ENCODE measurements at regions not wholly inside any gene's neighbourhood (a gene's known extent, or its start where the extent isn't known, plus 50 kb on each side); places are given as distances from the start of the nearest gene placed in this dataset.
A peak's percentile ranks its signal among the peaks of the same experiment; 100 is the strongest.
"Not testable (repeated sequence)": the region's sequence is repeated elsewhere in the genome, so short reads cannot be mapped to it uniquely, and the experiment has no call there.

- H3K4me3 ChIP-seq; H3K27ac ChIP-seq; H3K4me1 ChIP-seq (replicated peaks in 1 of 2); ATAC-seq (replicated peaks in 6 of 8); in situ Hi-C loops (cut with MboI; ENCODE audit: low pct_unique_long_range_greater_than_20kb in 2 of 9, low sequenced_read_pairs in 9 of 9, unreplicated experiment in 9 of 9): not testable (repeated sequence)
- WGBS, 10 experiments = 20 to 96% (median 68%) methylated on average over 1 to 6 of the region's 6 CpGs; no CpG with 5 or more reads in 2 of the 10 experiments
Measured at GRCh38 chr22:49680819-49681218, 146.9 kb downstream of the BRD1 start.

GRCh38 chr22:49678842-49679170 lies 148.9 kb downstream of the BRD1 start:
- 17 to 92% (median 68%) methylated on average over 1 to 8 of the region's 10 CpGs; no CpG with 5 or more reads in 3 of the 10 experiments for WGBS, 10 experiments
- ATAC-seq (replicated peaks in 6 of 8) = no peak
- no peak overlapping the region for H3K27ac ChIP-seq
- in situ Hi-C loops (cut with MboI; ENCODE audit: low pct_unique_long_range_greater_than_20kb in 2 of 9, low sequenced_read_pairs in 9 of 9, unreplicated experiment in 9 of 9) = no loop called here
- H3K4me3 ChIP-seq = no peak overlapping the region
- no peaks in the 10 kb centered on the region for H3K4me1 ChIP-seq (replicated peaks in 1 of 2)

- WGBS, 10 experiments = 0 to 100% (median 62%) methylated on average over 1 to 9 of the region's 22 CpGs
- in situ Hi-C loops (cut with MboI; ENCODE audit: low pct_unique_long_range_greater_than_20kb in 2 of 9, low sequenced_read_pairs in 9 of 9, unreplicated experiment in 9 of 9) = no loop called here
- Histone ChIP-seq H3K4me3 (no peak overlapping the region), H3K4me1 (replicated peaks in 1 of 2) (no peaks in the 10 kb centered on the region), H3K27ac (no peak overlapping the region)
- ATAC-seq (replicated peaks in 6 of 8) = no peak
Measured at GRCh38 chr22:49678137-49678841, 149.4 kb downstream of the BRD1 start.

GRCh38 chr22:49677495-49677889 lies 150.2 kb downstream of the BRD1 start:
- Histone ChIP-seq H3K4me1 (replicated peaks in 1 of 2) (no peaks in the 10 kb centered on the region), H3K27ac (no peak overlapping the region), H3K4me3 (no peak overlapping the region)
- no peak for ATAC-seq (replicated peaks in 6 of 8)
- in situ Hi-C loops (cut with MboI; ENCODE audit: low pct_unique_long_range_greater_than_20kb in 2 of 9, low sequenced_read_pairs in 9 of 9, unreplicated experiment in 9 of 9) = no loop called here
- 40 to 87% methylated on average over 2 to 3 of the region's 18 CpGs; no CpG with 5 or more reads in 8 of the 10 experiments for WGBS, 10 experiments

GRCh38 chr22:49676783-49677494 lies 150.7 kb downstream of the BRD1 start:
- ATAC-seq (replicated peaks in 6 of 8) = no peak

GRCh38 chr22:49676230-49676629 lies 151.4 kb downstream of the BRD1 start:
- WGBS, 10 experiments = 0 to 71% (median 26%) methylated on average over 1 to 4 of the region's 5 CpGs; no CpG with 5 or more reads in 3 of the 10 experiments
- in situ Hi-C loops (cut with MboI; ENCODE audit: low pct_unique_long_range_greater_than_20kb in 2 of 9, low sequenced_read_pairs in 9 of 9, unreplicated experiment in 9 of 9) = no loop called here
- Histone ChIP-seq H3K27ac (no peak overlapping the region), H3K4me1 (replicated peaks in 1 of 2) (no peaks in the 10 kb centered on the region), H3K4me3 (no peak overlapping the region)
- no peak for ATAC-seq (replicated peaks in 6 of 8)

More at GRCh38 chr22:49676783-49677494, 150.7 kb downstream of the BRD1 start:
- in situ Hi-C loops (cut with MboI; ENCODE audit: low pct_unique_long_range_greater_than_20kb in 2 of 9, low sequenced_read_pairs in 9 of 9, unreplicated experiment in 9 of 9) = no loop called here
- Histone ChIP-seq H3K4me1 (replicated peaks in 1 of 2) (no peaks in the 10 kb centered on the region), H3K4me3 (no peak overlapping the region), H3K27ac (no peak overlapping the region)
- 78 to 81% methylated on average over 2 of the region's 9 CpGs; no CpG with 5 or more reads in 8 of the 10 experiments for WGBS, 10 experiments

GRCh38 chr22:49674479-49675050 lies 153.1 kb downstream of the BRD1 start:
- no peaks in the 10 kb centered on the region for H3K4me1 ChIP-seq (replicated peaks in 1 of 2)

DNA sequence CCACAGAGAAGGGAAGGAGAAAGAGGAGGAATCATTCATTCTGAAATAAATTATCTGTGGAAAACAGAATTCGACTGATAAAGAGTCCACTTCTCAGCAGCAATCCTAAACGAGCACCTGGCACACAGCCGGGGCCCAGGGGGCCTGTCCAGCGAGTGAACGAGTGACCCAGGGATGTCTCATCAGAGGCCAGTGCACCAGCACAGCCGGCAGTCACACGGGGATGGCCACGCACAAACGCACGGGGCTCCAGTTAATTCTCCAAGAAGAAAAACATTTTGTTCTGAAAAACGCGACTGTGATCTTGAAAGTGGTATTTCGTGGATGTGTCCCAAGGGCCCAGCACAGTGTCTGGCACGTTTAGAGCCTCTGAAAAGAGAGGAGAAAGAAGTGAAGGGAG lies 154.6 kb downstream of the BRD1 start:
- ATAC-seq (replicated peaks in 6 of 8) = no peak
- in situ Hi-C loops (cut with MboI; ENCODE audit: low pct_unique_long_range_greater_than_20kb in 2 of 9, low sequenced_read_pairs in 9 of 9, unreplicated experiment in 9 of 9) = loop anchor here in 1 of 9 experiments (25.0 kb wide), 1 partner anchor 89 kb away; no protein-coding TSS in a partner anchor
- WGBS, 10 experiments = 19 to 66% (median 33%) methylated on average over 3 to 12 of the region's 14 CpGs; no CpG with 5 or more reads in 5 of the 10 experiments

More at GRCh38 chr22:49674479-49675050, 153.1 kb downstream of the BRD1 start:
- 31 to 87% (median 64%) methylated on average over 1 to 10 of the region's 12 CpGs; no CpG with 5 or more reads in 1 of the 10 experiments for WGBS, 10 experiments
- in situ Hi-C loops (cut with MboI; ENCODE audit: low pct_unique_long_range_greater_than_20kb in 2 of 9, low sequenced_read_pairs in 9 of 9, unreplicated experiment in 9 of 9) = loop anchor here in 1 of 9 experiments (25.0 kb wide), 1 partner anchor 88 kb away; no protein-coding TSS in a partner anchor
- Histone ChIP-seq H3K4me3 (no peak overlapping the region), H3K27ac (no peak overlapping the region)
- no peak for ATAC-seq (replicated peaks in 6 of 8)

GRCh38 chr22:49672014-49672516 lies 155.6 kb downstream of the BRD1 start:
- ATAC-seq (replicated peaks in 6 of 8) = no peak
- in situ Hi-C loops (cut with MboI; ENCODE audit: low pct_unique_long_range_greater_than_20kb in 2 of 9, low sequenced_read_pairs in 9 of 9, unreplicated experiment in 9 of 9) = loop anchor here in 1 of 9 experiments (25.0 kb wide), 1 partner anchor 90 kb away; no protein-coding TSS in a partner anchor
- H3K4me1 ChIP-seq (replicated peaks in 1 of 2) = no peaks in the 10 kb centered on the region
- 0 to 80% (median 33%) methylated on average over 1 to 4 of the region's 17 CpGs; no CpG with 5 or more reads in 7 of the 10 experiments for WGBS, 10 experiments
- H3K27ac ChIP-seq = no peak overlapping the region
- no peak overlapping the region for H3K4me3 ChIP-seq

More for the DNA sequence above, 154.6 kb downstream of the BRD1 start:
- Histone ChIP-seq H3K27ac (no peak overlapping the region), H3K4me1 (replicated peaks in 1 of 2) (no peaks in the 10 kb centered on the region), H3K4me3 (no peak overlapping the region)

DNA sequence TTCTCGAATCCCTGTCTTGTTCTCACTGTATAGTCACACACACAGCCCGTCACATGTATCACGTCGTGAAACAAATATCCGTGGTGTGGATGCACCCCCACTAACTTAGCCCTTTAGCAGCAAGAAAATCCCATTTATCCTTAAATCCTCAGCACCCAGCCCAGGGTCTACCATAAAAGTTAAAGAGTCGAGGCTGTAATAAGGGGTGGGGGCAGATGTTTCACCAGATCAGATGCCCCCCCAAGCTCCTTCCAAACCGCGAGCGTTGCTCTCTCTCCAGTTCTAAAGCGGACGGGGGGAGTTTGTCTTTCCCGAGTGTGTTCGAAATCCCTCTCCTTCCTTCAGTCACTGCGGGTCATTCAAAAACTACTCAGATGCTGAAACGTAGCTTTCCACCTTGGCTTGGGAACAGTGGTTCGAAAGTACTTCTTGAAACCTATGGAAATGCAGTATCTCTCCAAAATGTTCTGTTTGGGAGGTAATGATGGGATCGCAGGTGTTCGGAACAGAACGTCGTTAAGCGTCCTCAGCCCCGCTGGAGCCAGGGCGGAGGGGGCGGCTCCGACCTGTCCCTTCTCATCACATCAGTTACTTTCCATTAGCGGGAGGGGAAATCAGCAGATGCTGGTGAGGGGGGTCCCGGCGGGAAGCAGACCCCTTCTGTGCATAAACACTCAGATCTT lies 156.2 kb downstream of the BRD1 start:
- no peak for ATAC-seq (replicated peaks in 6 of 8)
- WGBS, 10 experiments = 0 to 76% (median 3%) methylated on average over 5 to 20 of the region's 28 CpGs; no CpG with 5 or more reads in 4 of the 10 experiments
- in situ Hi-C loops (cut with MboI; ENCODE audit: low pct_unique_long_range_greater_than_20kb in 2 of 9, low sequenced_read_pairs in 9 of 9, unreplicated experiment in 9 of 9) = loop anchor here in 1 of 9 experiments (25.0 kb wide), 1 partner anchor 91 kb away; no protein-coding TSS in a partner anchor
- peak overlapping the region in 1 of 5 donors; percentile 39 for H3K4me3 ChIP-seq
- no peaks in the 10 kb centered on the region for H3K4me1 ChIP-seq (replicated peaks in 1 of 2)
- no peak overlapping the region for H3K27ac ChIP-seq

DNA sequence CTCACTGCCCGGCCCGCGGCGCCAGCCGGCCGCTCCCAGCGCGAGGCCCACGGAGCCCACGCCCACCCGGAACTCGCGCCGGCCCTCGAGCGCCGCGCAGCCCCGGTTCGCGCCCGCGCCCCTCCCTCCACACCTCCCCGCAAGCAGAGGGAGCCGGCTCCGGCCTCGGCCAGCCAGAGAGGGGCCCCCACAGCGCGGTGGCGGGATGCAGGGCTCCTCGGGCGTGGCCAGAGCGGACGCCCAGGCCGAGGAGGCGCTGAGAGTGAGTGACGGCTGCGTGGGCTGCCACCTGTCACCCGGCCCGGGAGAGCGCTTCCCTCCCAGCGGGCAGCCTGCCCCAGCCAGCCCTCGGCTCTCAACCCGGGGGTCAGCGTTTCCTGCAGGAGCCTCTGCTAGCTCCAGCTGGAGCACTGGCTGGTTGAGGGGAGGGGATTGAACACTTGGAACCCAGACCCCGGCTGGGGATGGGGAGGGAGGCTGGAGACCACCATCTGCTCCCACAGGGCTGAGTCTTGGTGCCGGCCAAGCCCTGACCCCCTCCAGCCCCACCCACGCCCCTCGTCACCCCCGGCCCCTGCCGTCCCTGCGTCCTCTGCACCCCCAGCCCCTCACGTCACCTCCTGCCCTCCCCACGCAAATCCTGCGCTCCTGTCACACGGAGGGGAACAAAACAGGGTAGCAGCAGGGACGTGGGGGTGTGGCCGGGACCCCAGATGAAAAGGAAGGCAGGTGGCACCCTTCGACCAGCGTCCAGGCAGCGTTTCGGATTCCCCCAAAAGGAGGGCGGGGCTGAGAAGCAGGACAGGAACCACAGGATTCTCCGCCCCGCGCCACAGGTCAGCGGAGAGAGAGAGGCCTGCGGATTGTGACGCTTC lies 157.0 kb downstream of the BRD1 start:
- Histone ChIP-seq H3K27ac (no peak overlapping the region), H3K4me3 (peak overlapping the region in 3 of 5 donors; percentile 12 to 39 (median 37)), H3K4me1 (replicated peaks in 1 of 2) (no peaks in the 10 kb centered on the region)
- 0 to 85% (median 31%) methylated on average over 1 to 17 of the region's 69 CpGs; no CpG with 5 or more reads in 6 of the 10 experiments for WGBS, 10 experiments
- peak in 3 of 8 experiments; percentile 82 to 86 (median 84) for ATAC-seq (replicated peaks in 6 of 8)
- in situ Hi-C loops (cut with MboI; ENCODE audit: low pct_unique_long_range_greater_than_20kb in 2 of 9, low sequenced_read_pairs in 9 of 9, unreplicated experiment in 9 of 9) = loop anchor here in 1 of 9 experiments (25.0 kb wide), 1 partner anchor 92 kb away; no protein-coding TSS in a partner anchor
